ENCODE measurements at regions not wholly inside any gene's neighbourhood (a gene's known extent, or its start where the extent isn't known, plus 50 kb on each side); places are given as distances from the start of the nearest gene placed in this dataset.

GRCh38 chr21:25081096-25081495 is 526.2 kb downstream of the MRPL39 start:
- FAIRE-seq (no peak), DNase-seq (ENCODE audit: low read depth, low spot score) (no peak)
- H3K9me3 ChIP-seq (ENCODE audit: control insufficient read depth, low read depth, low read length) = no peaks in the 10 kb centered on the region
- no peaks in the 10 kb centered on the region for H3K79me2 ChIP-seq (ENCODE audit: control insufficient read depth, insufficient read depth, low read length)
- dilution Hi-C loops (cut with MboI; ENCODE audit: extremely low pct_ligation_motif_present, low sequenced_read_pairs) = no loop called here
- H2AFZ ChIP-seq (ENCODE audit: control insufficient read depth, low read length) = no peak overlapping the region
- no peak overlapping the region for H3K9ac ChIP-seq (ENCODE audit: control insufficient read depth, extremely low read depth, insufficient read depth, low read length)
- H3K36me3 ChIP-seq (ENCODE audit: control insufficient read depth in 2 of 2, extremely low read depth in 1 of 2, insufficient read depth in 2 of 2, low read length in 2 of 2) = no peaks in the 10 kb centered on the region
- no peaks in the 10 kb centered on the region for H3K27me3 ChIP-seq (ENCODE audit: control insufficient read depth, extremely low read depth, insufficient read depth, low read length)
- no peak overlapping the region for H3K27ac ChIP-seq (ENCODE audit: control insufficient read depth, insufficient read depth, low read length)
- no peaks in the 10 kb centered on the region for H3K4me1 ChIP-seq (ENCODE audit: control insufficient read depth, extremely low read depth, insufficient read depth, low read length)
- H3K4me3 ChIP-seq (ENCODE audit: control insufficient read depth in 2 of 3, extremely low read depth in 1 of 3, insufficient read depth in 2 of 3, low read depth in 1 of 3, low read length in 3 of 3) = no peak overlapping the region
- no peaks in the 10 kb centered on the region for H3K9me1 ChIP-seq (ENCODE audit: control insufficient read depth, extremely low read depth, insufficient read depth, low read length)
- H3K4me2 ChIP-seq (ENCODE audit: control insufficient read depth, extremely low read depth, insufficient read depth, low read depth, low read length) = no peak overlapping the region
- no peak for TF ChIP-seq EZH2 (IDR thresholded peaks at IDR 0.05; ENCODE audit: low read length)
- TF ChIP-seq CTCF (optimal IDR thresholded peaks at IDR 0.05 in 1 of 3, IDR thresholded peaks at IDR 0.05 in 1 of 3, conservative IDR thresholded peaks at IDR 0.05 in 1 of 3; ENCODE audit: extremely low read depth in 1 of 3, insufficient read depth in 2 of 3, low read length in 3 of 3) = no peak
- H4K20me1 ChIP-seq (ENCODE audit: control insufficient read depth, extremely low read depth, insufficient read depth, low read length) = no peaks in the 10 kb centered on the region

- TF ChIP-seq EZH2 (IDR thresholded peaks at IDR 0.05; ENCODE audit: low read length) = no peak
- no peak for TF ChIP-seq CTCF (optimal IDR thresholded peaks at IDR 0.05 in 1 of 3, IDR thresholded peaks at IDR 0.05 in 1 of 3, conservative IDR thresholded peaks at IDR 0.05 in 1 of 3; ENCODE audit: extremely low read depth in 1 of 3, insufficient read depth in 2 of 3, low read length in 3 of 3)
- FAIRE-seq (no peak), DNase-seq (ENCODE audit: low read depth, low spot score) (no peak)
- H2AFZ ChIP-seq (ENCODE audit: control insufficient read depth, low read length) = no peak overlapping the region
- H3K9ac ChIP-seq (ENCODE audit: control insufficient read depth, extremely low read depth, insufficient read depth, low read length) = no peak overlapping the region
- H3K79me2 ChIP-seq (ENCODE audit: control insufficient read depth, insufficient read depth, low read length) = no peaks in the 10 kb centered on the region
- no peak overlapping the region for H3K4me3 ChIP-seq (ENCODE audit: control insufficient read depth in 2 of 3, extremely low read depth in 1 of 3, insufficient read depth in 2 of 3, low read depth in 1 of 3, low read length in 3 of 3)
- no peaks in the 10 kb centered on the region for H3K4me1 ChIP-seq (ENCODE audit: control insufficient read depth, extremely low read depth, insufficient read depth, low read length)
- no peak overlapping the region for H3K4me2 ChIP-seq (ENCODE audit: control insufficient read depth, extremely low read depth, insufficient read depth, low read depth, low read length)
- dilution Hi-C loops (cut with MboI; ENCODE audit: extremely low pct_ligation_motif_present, low sequenced_read_pairs) = no loop called here
- H3K9me3 ChIP-seq (ENCODE audit: control insufficient read depth, low read depth, low read length) = no peaks in the 10 kb centered on the region
- no peak overlapping the region for H3K27ac ChIP-seq (ENCODE audit: control insufficient read depth, insufficient read depth, low read length)
- H3K27me3 ChIP-seq (ENCODE audit: control insufficient read depth, extremely low read depth, insufficient read depth, low read length) = no peaks in the 10 kb centered on the region
- no peaks in the 10 kb centered on the region for H4K20me1 ChIP-seq (ENCODE audit: control insufficient read depth, extremely low read depth, insufficient read depth, low read length)
- H3K36me3 ChIP-seq (ENCODE audit: control insufficient read depth in 2 of 2, extremely low read depth in 1 of 2, insufficient read depth in 2 of 2, low read length in 2 of 2) = no peaks in the 10 kb centered on the region
- no peaks in the 10 kb centered on the region for H3K9me1 ChIP-seq (ENCODE audit: control insufficient read depth, extremely low read depth, insufficient read depth, low read length)
Observed at GRCh38 chr21:25080661-25081060, 526.6 kb downstream of the MRPL39 start.

Data from keratinocyte (primary cell).